Smooth muscle cell (in vitro differentiated cells): ENCODE measurements at regions not wholly inside any gene's neighbourhood (a gene's known extent, or its start where the extent isn't known, plus 50 kb on each side); places are given as distances from the start of the nearest gene placed in this dataset.

Experiments used
- DNase-seq: peaks from one replicate; lab custom pipeline; 2025; ENCODE audit not compliant: unreplicated experiment; lab: John Stamatoyannopoulos, UW
- H2AFZ ChIP-seq: fragments of 200-600 bp; sonication (generic); 2 replicates; pipeline ENCODE4 v1.6.0; 2016; ENCODE audit warnings: antibody characterized with exemption, low read depth, mild to moderate bottlenecking
- H3F3A ChIP-seq: fragments of 200-600 bp; sonication (generic); 2 replicates; pipeline ENCODE4 v1.6.0; 2017; ENCODE audit warnings: antibody characterized with exemption, low read depth
- H3K27ac ChIP-seq: fragments of 200-600 bp; sonication (generic); 2 replicates; pipeline ENCODE4 v1.5.1; 2016; ENCODE audit warnings: low read depth, mild to moderate bottlenecking
- H3K27me3 ChIP-seq: fragments of 200-600 bp; sonication (generic); 2 replicates; pipeline ENCODE4 v1.6.1; 2016; ENCODE audit warnings: low read depth, mild to moderate bottlenecking
- H3K36me3 ChIP-seq: fragments of 200-600 bp; sonication (generic); 2 replicates; pipeline ENCODE4 v1.5.1; 2016; ENCODE audit warnings: low read depth
- H3K4me1 ChIP-seq: fragments of 200-600 bp; sonication (generic); 2 replicates; pipeline ENCODE4 v1.5.1; 2016; ENCODE audit warnings: low read depth
- H3K4me2 ChIP-seq: fragments of 200-600 bp; sonication (generic); 2 replicates; pipeline ENCODE4 v1.6.0; 2016; ENCODE audit warnings: mild to moderate bottlenecking
- H3K4me3 ChIP-seq: fragments of 200-600 bp; sonication (generic); 2 replicates; pipeline ENCODE4 v1.5.1; 2016; ENCODE audit warnings: mild to moderate bottlenecking
- H3K79me2 ChIP-seq: fragments of 200-600 bp; sonication (generic); 2 replicates; pipeline ENCODE4 v1.6.0; 2016; ENCODE audit warnings: low read depth, mild to moderate bottlenecking
- H3K9ac ChIP-seq: fragments of 200-600 bp; sonication (generic); 2 replicates; pipeline ENCODE4 v1.6.0; 2016; ENCODE audit warnings: low read depth
- H3K9me3 ChIP-seq: fragments of 200-600 bp; sonication (generic); replicated peaks from 2 replicates; pipeline ENCODE4 v1.5.1; 2016; ENCODE audit warnings: low read depth
- H4K20me1 ChIP-seq: fragments of 200-600 bp; sonication (generic); 2 replicates; pipeline ENCODE4 v1.6.0; 2016; ENCODE audit warnings: low read depth
- CTCF ChIP-seq: fragments of 200-600 bp; sonication (generic); IDR thresholded peaks from 2 replicates; pipeline ENCODE4 v1.5.1; 2017; ENCODE audit warnings: borderline replicate concordance, mild to moderate bottlenecking, antibody characterized with exemption; ENCODE audit not compliant: insufficient read depth, poor library complexity, severe bottlenecking
- WGBS: methylation state at CpG from one replicate; pipeline ENCODE4 v1.1.7; 2016; ENCODE audit warnings: low lambda C conversion rate; 5-methylcytosine and 5-hydroxymethylcytosine counted together

- no peak overlapping the region for H3K9ac ChIP-seq
- DNase-seq, result no peak
- no peaks in the 10 kb centered on the region for H3K9me3 ChIP-seq
- H3K27ac ChIP-seq, result no peak overlapping the region
- no peaks in the 10 kb centered on the region for H4K20me1 ChIP-seq
- H3K36me3 ChIP-seq, result no peaks in the 10 kb centered on the region
- H2AFZ ChIP-seq, result peak overlapping the region; percentile 36
- H3K79me2 ChIP-seq, result no peaks in the 10 kb centered on the region
- no peak overlapping the region for H3K4me3 ChIP-seq
- peaks cover 41% of the 10 kb centered on the region for H3K4me1 ChIP-seq
- H3K4me2 ChIP-seq, result peak overlapping the region; percentile 30
- H3F3A ChIP-seq, result peaks cover 22% of the 10 kb centered on the region
- H3K27me3 ChIP-seq, result no peaks in the 10 kb centered on the region
- no peak for TF ChIP-seq CTCF
These were observed 391.9 kb upstream of the ATP2B1 start for GRCh38 chr12:90100579-90100978.

GRCh38 chr12:90099288-90099687, 390.6 kb upstream of the ATP2B1 start:
- H3K27me3 ChIP-seq, result no peaks in the 10 kb centered on the region
- no peak for TF ChIP-seq CTCF
- DNase-seq, result no peak
- no peaks in the 10 kb centered on the region for H4K20me1 ChIP-seq
- no peak overlapping the region for H3K4me3 ChIP-seq
- 90% methylated on average over 1 of the region's 1 CpG for WGBS
- H2AFZ ChIP-seq, result no peak overlapping the region
- peak overlapping the region; percentile 11 for H3K4me2 ChIP-seq
- peak overlapping the region; percentile 37 for H3K27ac ChIP-seq
- no peaks in the 10 kb centered on the region for H3K79me2 ChIP-seq
- peaks cover 41% of the 10 kb centered on the region for H3K4me1 ChIP-seq
- no peak overlapping the region for H3K9ac ChIP-seq
- H3K36me3 ChIP-seq, result no peaks in the 10 kb centered on the region
- peaks cover 22% of the 10 kb centered on the region for H3F3A ChIP-seq
- H3K9me3 ChIP-seq, result no peaks in the 10 kb centered on the region

GRCh38 chr12:90098132-90098779, 389.6 kb upstream of the ATP2B1 start:
- Histone ChIP-seq H3K27me3 (no peaks in the 10 kb centered on the region), H3F3A (peaks cover 22% of the 10 kb centered on the region), H3K4me2 (peak overlapping the region; percentile 31), H3K36me3 (no peaks in the 10 kb centered on the region), H3K4me3 (no peak overlapping the region), H3K9me3 (no peaks in the 10 kb centered on the region), H4K20me1 (no peaks in the 10 kb centered on the region), H2AFZ (peak overlapping the region; percentile 33), H3K4me1 (peaks cover 41% of the 10 kb centered on the region), H3K27ac (peak overlapping the region; percentile 30), H3K79me2 (no peaks in the 10 kb centered on the region), H3K9ac (no peak overlapping the region)
- TF ChIP-seq CTCF, result no peak
- DNase-seq, result no peak
- WGBS, result 71% methylated on average over 2 of the region's 2 CpGs

- peaks cover 20% of the 10 kb centered on the region for H3K4me1 ChIP-seq
- no peaks in the 10 kb centered on the region for H3K36me3 ChIP-seq
- peak overlapping the region; percentile 83 for H3K27ac ChIP-seq
- H4K20me1 ChIP-seq, result no peaks in the 10 kb centered on the region
- no peak for TF ChIP-seq CTCF
- peaks cover 9% of the 10 kb centered on the region for H3F3A ChIP-seq
- DNase-seq, result no peak
- no peaks in the 10 kb centered on the region for H3K9me3 ChIP-seq
- H2AFZ ChIP-seq, result no peak overlapping the region
- H3K9ac ChIP-seq, result peak overlapping the region; percentile 14
- no peaks in the 10 kb centered on the region for H3K27me3 ChIP-seq
- H3K4me3 ChIP-seq, result no peak overlapping the region
- H3K4me2 ChIP-seq, result peak overlapping the region; percentile 77
- H3K79me2 ChIP-seq, result no peaks in the 10 kb centered on the region
- WGBS, result 70% methylated on average over 3 of the region's 3 CpGs
These were observed 383.2 kb upstream of the ATP2B1 start for GRCh38 chr12:90091809-90092208.
